A673 (cell line): ENCODE measurements at regions not wholly inside any gene's neighbourhood (a gene's known extent, or its start where the extent isn't known, plus 50 kb on each side); places are given as distances from the start of the nearest gene placed in this dataset.

Experiments
- CTCF ChIP-seq: fragments of 300-800, 200-600 bp; sonication (generic); conservative IDR thresholded peaks from 2 replicates; pipeline ENCODE4 v1.5.1; 2017; ENCODE audit warnings: low read depth, mild to moderate bottlenecking, antibody characterized with exemption, low read length, moderate library complexity, mixed read lengths
- EZH2 ChIP-seq: fragments of 200-600 bp; sonication (generic); IDR thresholded peaks from 2 replicates; pipeline ENCODE4 v1.6.1; 2017; ENCODE audit warnings: borderline replicate concordance, low read depth, mild to moderate bottlenecking, mixed read lengths, antibody characterized with exemption, low read length; ENCODE audit not compliant: poor library complexity, severe bottlenecking

- TF ChIP-seq CTCF (no peak), EZH2 (no peak)
These were observed 914.2 kb upstream of the RAG2 start for GRCh38 chr11:37512156-37512780.
